ENCODE measurements at regions not wholly inside any gene's neighbourhood (a gene's known extent, or its start where the extent isn't known, plus 50 kb on each side); places are given as distances from the start of the nearest gene placed in this dataset.

DNA sequence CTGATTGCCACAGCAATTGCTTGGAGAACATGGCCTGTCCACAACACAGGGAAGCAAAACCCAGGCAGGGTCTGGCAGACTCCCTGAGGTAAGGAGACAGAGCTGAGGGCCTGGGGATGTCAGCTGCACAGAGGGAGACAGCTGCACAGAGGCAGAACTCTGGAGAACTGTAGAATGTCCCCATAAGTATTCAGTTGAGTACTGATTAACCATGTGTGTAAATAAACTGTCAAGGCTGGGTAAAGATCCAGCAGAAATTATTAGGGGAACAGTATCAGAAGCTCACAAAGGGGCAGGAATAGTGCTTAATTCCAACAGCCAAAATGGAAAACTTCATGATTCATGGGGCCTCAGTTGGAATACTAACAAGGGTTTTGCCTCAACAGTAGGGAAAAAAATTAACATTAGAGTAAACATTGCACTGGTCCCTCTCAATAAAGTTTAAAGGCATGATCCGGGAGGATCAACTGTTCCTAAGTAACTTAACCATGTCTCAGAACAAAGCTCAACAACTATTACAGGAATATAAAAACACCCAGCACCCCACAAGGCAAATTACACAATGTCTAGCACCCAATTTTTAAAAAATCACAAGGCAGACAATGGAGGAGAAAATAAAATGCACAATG is 201.3 kb upstream of the RASSF8 start:
- DNase-seq, result no peak

DNA sequence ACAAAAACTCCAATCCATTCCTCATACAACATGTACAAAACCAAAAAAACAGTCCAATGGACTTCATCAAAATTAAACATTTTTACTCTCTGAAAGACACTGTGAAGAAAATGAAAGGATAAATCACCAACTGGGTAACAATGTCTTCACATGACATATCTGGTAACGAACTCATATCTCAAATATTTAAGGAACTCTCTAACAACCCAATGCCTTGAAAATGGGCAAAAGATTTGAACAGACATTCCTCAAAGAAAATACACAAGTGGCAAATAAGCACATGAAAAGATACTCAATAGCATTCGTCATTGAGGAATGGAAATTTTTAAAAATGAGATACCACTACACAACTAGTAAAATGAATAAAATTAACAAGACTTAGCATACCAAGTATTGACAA is 198.7 kb upstream of the RASSF8 start:
- DNase-seq, result no peak

DNA sequence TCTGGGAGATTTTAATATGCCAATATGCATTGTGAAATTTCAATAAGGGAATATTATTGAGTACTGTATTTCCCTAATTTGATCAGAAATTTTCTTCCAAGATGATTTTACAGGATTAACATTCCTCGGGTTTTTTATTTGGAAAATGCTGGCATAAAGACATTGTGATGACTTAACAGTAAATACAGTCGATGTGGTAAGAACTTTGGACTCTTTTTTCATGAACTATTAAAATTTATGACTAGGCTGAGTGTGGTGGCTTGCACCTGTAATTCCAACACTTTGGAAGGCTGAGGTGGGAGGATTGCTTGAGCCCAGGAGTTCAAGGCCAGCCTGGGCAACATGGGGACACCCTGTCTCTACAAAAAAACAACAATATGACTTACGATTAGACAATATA is 197.1 kb upstream of the RASSF8 start:
- no peak for DNase-seq

DNA sequence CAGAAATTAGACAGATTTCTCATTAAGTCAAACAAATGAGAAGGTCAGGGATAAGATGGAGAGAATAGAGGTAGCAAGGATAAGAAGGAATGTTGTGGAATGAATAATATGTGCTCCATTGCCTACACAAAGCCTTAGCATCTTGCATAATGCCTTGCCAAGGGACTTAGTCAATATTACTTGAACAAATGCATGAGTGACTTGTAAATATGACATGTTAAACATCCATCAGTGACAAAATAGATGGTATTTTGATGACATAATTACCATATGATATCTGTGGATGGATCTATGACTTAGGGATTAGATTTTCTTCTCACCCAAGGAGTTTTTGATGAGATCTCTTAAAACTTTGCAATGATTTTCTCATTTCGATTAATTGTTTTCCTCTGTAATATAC is 194.1 kb upstream of the RASSF8 start:
- DNase-seq, result no peak

DNA sequence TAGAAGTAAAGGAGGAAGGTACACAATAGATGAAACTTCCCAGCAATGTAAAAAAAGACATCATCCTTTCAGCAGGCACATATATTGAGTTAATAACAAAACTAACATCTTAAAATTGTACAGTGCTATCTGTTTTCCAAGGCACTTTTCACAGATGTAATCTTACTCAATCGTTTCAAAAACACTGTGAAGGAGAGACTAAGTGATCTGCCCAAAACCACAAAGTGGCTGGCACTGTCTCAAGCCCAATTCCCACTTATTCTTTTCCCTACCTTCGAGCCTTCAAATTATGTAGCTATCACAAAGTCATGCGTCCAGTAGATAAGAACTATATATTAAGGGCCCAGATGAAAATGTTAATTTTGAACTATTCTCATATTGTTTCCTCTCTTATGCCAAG is 193.6 kb upstream of the RASSF8 start:
- no peak for DNase-seq

DNA sequence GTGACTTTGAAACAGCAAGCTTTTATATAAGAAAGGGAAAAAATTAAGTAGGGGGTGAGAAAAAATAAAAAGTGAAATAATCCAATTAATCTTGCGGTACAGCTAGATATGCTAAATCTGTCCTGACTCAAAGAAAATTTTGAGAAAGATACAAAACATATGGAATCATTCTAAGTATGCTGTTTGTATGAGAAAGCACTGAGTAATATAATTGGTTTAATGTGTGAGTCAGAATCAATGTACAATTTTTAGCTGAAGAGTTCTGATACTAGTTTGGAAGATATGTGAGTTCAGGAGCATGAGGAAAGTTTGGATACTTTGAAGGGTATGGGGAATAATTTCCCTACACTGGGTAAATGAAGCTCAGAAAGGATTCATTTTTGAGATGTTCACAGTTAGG is 190.9 kb upstream of the RASSF8 start:
- DNase-seq, result no peak

DNA sequence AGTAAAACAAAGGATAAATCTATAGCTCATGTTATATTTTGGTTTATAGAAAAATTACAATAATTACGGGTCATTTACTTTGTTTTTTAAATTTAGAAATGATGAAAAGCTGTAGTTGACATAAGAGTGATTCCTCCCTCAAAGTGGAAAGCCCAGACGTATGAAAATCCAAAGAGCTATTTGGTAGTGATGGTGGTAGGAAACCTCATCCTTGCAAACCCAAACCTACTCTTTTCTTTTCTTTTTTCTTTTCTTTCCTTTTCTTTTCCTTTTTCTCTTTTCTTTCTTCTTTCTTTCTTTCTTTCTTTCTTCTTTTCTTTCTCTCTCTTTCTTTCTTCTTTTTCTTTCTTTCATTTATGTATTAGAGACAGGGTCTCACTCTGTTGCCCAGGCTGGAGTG is 190.3 kb upstream of the RASSF8 start:
- DNase-seq, result no peak

DNA sequence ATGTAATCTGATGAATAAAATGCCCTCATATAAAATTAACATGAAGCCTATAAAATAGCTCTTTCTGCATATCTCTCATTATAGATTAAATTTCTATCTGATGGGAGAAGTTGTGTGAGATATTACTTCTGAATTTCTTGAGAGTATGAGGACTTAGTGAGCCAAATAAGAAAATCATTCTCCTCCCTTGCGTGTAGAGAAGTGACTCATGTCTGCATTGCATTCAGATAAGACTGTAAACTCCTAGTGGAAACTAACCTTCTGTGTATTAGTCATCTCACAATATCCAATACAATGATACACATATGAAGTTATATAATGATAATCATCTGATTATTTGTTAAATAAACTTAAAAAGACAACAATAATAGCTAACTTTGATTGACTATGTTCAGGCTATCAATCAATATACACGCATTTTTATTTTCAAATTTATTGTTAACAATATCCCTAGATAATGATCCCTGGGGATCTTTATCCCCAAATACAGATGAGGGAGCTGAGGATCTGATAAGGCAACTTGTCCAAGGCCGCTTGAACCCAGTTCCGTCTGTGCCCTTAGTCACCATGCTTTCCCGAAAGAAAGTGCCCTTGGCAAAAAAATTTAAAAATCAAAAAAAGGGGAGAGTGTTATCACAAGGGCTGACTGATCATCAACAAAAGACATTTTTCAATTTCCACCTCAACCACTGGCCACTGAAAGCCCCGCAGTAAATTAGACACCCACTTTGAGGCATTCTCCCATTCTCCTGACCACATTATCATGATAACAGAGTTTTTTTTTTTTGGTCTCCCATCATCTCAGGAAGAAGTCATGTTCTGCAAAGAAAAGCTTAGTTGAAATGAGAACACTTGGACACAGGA is 189.2 kb upstream of the RASSF8 start:
- DNase-seq, result no peak

DNA sequence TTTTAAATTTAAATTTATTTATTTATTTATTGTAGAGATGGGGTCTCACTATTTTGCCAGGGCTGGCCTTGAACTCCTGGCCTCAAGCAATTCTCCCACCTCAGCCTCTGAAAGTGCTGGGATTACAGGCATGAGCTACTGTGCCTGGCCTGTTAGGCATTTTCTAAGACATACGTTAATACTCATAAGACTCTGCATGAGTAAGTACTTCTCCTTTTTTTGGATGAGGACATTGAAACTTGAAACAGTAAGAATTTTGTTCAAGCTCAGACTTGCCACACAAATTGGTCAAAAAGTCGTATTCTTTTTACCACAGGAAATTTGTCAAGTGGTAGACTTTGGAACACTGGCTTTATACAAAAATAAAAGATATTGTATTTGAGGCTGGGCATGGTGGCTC is 187.4 kb upstream of the RASSF8 start:
- DNase-seq, result no peak

DNA sequence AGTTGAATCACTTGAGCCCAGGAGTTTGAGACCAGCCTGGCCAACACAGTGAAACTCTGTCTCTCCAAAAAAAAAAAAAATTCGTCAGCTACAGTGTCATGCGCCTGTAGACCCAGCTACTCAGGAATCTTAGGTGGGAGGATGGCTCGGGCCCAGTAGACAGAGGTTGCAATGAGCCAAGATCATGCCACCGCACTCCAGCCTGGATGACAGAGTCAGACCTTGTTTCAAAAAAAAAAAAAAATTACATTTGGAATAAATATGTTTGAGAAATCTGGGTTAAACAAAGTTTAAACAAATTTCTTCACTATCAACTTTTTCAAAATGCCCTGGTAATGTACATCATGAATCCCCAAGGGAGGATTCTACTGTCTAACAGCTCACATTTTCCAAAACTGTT is 187.0 kb upstream of the RASSF8 start:
- no peak for DNase-seq

DNA sequence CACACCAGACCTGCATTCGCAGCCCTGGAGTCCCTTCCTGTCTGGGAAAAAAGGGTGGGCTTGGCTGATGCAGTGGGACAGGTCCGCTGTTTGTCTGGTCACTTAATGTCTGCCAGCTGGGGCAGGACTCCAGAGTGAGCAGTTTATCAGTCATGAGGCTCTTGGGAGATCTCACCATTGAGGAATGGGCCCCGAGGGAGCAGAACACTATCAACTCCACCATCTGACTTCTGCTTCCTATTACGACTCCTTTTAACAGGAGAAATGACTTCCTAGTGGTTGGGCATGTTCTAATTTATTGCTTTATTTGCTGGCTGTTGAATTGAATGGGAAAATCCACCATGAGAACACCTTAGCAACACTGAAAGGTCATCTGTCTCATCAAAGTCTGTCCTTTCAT is 182.5 kb upstream of the RASSF8 start:
- DNase-seq, result no peak

DNA sequence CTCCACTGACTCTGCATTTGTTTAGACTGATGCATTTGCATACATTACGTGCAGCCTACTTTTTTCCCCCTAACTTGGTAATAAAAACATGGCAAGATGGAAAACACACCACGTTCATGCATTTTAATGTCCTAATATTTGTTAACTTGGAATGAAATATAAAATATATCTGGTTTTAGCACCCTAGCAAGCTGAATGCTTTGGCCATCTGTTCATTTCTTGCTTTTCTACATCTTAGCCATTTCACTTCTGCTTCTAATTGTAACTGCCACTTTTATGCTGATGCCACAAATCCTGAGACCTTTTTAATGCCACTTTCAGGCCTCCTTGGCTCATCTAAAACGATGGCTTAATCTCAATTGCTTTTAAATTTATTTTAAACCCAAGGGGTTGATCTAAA is 177.7 kb upstream of the RASSF8 start:
- DNase-seq, result no peak

DNA sequence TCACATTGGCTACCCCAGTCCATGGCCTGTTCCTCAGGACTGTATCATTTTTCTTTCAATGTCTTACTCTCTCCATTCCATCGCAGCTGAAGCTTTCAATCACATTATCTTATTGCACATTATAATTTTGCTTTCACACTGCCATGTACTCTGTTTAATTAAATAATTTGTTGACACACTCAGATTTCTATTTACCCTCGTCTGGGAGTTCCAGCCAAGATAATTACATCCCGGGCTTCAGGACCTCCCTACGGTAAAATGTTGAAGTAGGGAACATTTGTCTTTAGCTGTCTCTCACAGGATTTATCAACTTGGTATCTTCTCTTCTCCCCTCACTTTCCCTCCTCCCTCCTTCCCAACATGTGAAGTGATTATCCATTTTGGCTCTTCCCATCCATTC is 177.2 kb upstream of the RASSF8 start:
- DNase-seq, result no peak

DNA sequence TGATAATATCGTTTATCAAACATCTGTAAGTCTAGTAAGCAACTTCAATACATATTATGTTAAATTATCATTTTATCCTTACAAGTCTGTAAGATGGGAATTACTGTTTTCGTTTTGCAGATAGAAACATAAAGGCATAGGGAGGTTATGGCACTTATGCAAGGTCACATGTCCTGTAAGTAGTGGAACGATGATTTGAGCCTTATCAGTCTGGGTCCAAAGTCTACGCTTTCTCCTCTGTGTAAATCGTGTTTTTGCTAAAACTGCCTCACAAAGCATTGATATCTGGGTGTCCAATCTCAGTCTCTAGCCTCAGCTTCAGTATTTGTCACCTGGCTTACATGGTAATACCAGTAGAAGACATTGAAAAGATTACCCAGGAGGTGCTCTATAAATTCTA is 174.9 kb upstream of the RASSF8 start:
- no peak for DNase-seq

DNA sequence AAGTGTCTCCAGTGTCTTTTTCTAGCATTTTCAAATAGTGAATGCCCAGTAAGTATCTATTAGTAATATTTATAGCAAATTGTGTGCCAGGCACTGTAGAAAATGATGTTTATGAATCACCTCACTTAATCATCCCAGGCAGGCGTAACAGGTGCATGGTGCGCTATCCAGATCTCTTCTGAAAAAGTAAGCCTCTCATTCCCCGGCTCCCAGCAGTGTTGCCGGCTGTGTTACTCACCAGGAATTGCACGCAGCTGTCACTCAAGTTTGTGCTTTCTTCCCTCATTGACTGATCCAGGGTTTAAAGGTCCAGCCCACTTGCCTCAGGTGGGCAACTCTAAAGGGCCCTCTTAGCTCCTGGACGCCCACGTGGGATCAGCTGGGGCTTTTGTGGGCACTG is 173.8 kb upstream of the RASSF8 start:
- DNase-seq, result no peak

DNA sequence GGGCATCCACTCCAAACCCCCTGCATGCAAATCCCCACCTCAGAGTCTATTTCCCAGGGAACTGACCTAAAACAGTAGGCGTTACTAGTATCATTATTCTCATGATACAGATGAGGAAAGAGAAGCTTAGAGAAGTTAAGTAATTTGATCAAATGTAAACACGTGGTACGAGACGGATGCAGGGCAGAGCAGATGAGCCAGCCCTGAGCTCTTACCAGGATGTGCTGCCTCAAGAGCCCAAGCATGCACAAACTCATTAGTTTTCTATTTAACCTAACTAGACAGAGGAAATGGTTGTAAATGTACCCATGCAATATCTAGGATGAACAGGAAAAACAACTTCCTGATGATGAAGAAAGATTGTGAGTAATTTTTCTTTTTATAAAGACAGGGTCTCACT is 173.3 kb upstream of the RASSF8 start:
- DNase-seq, result no peak

DNA sequence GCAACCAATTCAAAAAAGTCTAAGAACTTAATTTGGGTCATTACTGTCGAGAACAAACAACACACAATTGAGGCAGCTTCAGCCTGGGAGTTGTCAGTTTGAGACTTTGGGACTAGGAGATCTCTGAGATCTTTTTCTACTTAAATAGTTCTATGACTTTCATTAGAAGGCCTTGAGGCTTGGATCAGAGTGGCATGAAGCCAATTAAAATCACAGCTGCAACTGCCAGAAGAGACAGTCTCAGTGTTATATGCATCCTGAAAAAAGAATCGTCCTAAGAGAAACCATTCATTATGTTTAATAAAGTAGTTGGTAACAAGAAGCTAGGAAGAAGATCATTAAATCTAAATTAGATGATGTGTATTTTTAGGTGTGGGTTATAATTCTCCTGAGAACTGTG is 170.8 kb upstream of the RASSF8 start:
- DNase-seq, result no peak

DNA sequence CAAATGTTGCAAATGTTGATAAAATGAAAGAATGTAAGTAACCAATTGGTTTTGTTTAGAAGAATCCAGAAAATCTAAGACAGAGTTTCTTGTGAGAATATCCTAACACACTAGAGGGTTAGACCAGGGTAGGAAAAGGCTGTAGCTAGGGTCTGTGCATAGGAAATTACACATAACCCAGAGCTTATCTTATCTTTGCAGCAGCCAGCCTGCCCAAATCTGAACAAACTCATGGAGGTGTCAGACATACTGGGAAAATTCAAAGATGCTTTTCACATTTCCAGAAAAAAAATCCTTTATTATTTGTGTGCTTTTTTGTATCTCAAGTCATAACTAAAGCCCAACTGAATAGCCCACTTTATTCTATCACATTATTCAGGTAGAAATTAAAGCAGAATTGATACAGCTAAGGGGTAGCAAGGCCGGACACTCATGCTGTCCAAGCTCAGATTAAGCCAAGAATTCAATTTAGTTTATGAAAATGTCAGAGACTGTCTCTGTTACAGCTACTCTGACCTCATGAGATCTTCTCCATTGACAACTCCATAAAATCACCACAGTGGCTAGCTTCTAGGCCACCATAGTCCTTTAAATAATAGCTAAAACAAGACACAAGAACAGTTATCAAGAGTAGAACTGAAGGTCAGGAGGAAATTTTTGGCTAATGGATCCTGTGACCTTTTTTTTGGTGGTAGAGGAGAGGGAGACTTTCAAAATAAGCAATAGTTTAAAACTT is 169.6 kb upstream of the RASSF8 start:
- DNase-seq, result no peak

DNA sequence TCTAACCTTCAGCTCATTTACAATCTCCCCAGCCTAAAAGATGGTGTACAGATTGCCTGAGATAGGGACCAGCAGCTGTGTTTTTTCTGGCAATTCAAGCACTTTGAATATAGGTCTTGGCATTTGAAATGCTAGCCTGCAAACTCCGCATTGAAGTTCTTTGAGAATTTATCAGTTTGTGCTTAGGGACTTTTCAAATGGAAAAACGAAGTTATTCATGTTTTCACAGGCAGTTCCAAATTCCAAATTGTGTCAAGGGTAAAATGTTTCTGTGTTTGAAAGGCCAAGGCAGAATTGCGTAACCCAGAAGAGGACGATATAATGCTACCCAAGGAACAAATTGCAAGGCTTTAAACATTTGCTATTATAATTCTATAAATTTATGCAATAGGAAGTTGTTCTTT is 168.9 kb upstream of the RASSF8 start:
- DNase-seq, result no peak

DNA sequence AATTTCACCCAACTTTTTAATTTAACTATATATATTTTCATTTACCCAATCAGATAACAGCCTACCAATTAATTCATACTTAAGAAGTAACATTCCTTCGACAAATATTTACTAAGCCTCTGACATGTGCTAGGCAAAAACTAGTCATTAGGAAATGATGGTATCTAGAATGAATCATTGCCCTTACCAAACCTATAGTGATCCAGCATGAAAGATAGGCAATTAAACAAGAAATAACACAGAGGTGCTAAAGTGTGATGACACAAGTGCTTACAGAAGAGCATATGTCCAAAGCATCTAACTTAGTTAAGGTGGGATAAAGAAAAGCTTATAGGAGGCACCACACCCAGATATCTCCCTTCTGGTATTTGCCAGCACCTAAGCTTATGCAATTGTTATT is 166.5 kb upstream of the RASSF8 start:
- no peak for DNase-seq

DNA sequence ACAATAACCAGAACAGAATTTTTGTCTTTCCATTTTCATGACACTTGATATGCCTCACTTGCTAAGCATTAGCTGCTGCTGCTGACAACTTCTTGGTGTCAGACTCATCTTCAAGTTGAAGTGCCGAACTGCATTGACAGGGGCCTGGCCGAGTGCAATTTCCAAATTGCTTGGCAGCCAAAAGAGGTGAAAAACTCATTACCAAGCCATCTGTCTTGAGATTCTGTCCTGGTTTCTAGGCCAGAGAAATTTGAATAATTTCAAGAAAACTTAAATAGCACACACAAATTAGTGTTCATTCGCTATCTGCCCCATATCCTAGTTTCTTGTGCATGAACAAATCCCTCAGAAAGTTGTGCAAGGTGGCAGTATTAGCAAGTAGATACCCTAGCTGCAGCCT is 165.3 kb upstream of the RASSF8 start:
- no peak for DNase-seq

DNA sequence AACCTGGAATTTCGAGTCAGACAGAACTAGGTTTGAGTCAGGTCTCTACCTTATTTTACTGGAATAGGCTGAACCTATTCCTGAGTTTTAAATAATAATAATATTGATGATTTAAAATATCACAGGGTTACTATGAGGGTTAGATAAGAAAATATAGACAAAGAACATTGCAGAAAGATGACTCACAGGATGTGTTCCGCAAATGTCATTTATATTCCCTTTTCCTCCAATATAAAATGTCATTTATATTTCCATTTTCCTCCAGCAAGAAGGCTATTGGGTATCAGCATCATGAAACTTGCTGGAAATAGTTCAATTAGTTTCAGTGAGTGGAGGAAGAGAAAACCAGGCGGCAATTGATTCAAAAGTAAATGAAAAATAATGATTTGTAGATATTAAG is 163.9 kb upstream of the RASSF8 start:
- DNase-seq, result no peak

DNA sequence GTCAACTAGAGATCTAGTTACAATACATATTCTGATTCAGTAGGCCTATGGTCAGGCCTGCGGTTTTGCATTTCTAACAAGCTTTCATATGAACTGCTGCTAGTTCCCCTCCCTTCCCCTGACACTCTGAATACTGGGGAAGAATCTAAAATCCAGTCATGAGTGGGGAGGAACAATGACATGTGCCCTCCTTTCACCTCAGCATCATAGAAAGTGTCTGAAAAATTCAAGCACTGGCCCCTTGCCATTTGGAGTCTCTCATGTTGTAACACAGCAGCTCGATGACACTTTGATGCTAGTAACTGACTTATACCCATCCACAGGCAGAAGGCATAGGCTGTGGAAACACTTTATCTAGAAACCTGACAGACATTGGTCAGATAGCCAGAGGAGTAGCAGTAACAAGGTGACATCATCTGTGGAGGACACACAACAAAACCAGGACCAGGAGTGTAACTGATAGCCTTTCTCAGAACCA is 161.9 kb upstream of the RASSF8 start:
- no peak for DNase-seq

DNA sequence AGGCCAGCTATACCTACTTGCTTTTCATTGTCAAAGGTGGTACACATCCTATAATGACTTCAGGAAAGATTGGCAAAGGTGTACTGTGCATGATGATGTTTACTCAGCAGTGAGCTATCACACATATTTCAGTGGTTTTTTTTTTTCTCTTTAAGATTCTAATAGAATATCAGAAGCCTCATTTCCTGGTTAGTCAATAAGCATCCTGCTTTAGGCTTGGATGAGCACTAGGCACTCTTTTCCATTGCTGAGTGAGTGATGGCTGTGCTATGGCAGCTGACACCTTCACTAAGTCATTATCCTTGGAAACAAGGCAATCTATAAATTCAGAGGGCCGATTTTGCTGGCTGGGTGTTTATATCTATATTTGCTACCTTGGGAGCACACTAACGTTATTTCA is 161.1 kb upstream of the RASSF8 start:
- no peak for DNase-seq

Measured in CD4-positive, alpha-beta T cell treated with Interferon gamma for 1 hour (primary cell).